GM19438 (cell line): ENCODE measurements at regions not wholly inside any gene's neighbourhood (a gene's known extent, or its start where the extent isn't known, plus 50 kb on each side); places are given as distances from the start of the nearest gene placed in this dataset.
"Not testable (repeated sequence)": the region's sequence is repeated elsewhere in the genome, so short reads cannot be mapped to it uniquely, and the experiment has no call there.

ENCODE experiments used
- ATAC-seq: cut with Tn5 transposase; IDR thresholded peaks from one replicate; pipeline ENCODE4 v1.9.1; 2021; ENCODE audit warnings: low read depth; ENCODE audit not compliant: unreplicated experiment

GRCh38 chr13:90055121-90055520 is 1292.4 kb upstream of the MIR17HG start:
- ATAC-seq = no peak

GRCh38 chr13:90055760-90056159 is 1291.7 kb upstream of the MIR17HG start:
- ATAC-seq = no peak

GRCh38 chr13:90064226-90064625 is 1283.3 kb upstream of the MIR17HG start:
- ATAC-seq = not testable (repeated sequence)

GRCh38 chr13:90068658-90069057 is 1278.8 kb upstream of the MIR17HG start:
- ATAC-seq = no peak

GRCh38 chr13:90070362-90070761 is 1277.1 kb upstream of the MIR17HG start:
- ATAC-seq = no peak

- no peak for ATAC-seq
These were observed 1276.5 kb upstream of the MIR17HG start for GRCh38 chr13:90070837-90071525.

- no peak for ATAC-seq
These were observed 1262.7 kb upstream of the MIR17HG start for GRCh38 chr13:90084684-90085290.

GRCh38 chr13:90089051-90089450 is 1258.4 kb upstream of the MIR17HG start:
- ATAC-seq = no peak

- no peak for ATAC-seq
These were observed 1255.9 kb upstream of the MIR17HG start for GRCh38 chr13:90091611-90092010.

- ATAC-seq = no peak
These were observed 1253.1 kb upstream of the MIR17HG start for GRCh38 chr13:90094357-90094756.

- ATAC-seq = no peak
These were observed 1248.9 kb upstream of the MIR17HG start for GRCh38 chr13:90098577-90098976.

GRCh38 chr13:90099847-90100246 is 1247.6 kb upstream of the MIR17HG start:
- ATAC-seq = no peak

- no peak for ATAC-seq
These were observed 1244.2 kb upstream of the MIR17HG start for GRCh38 chr13:90103099-90103784.

- ATAC-seq = no peak
These were observed 1242.7 kb upstream of the MIR17HG start for GRCh38 chr13:90104764-90105163.

- no peak for ATAC-seq
These were observed 1242.2 kb upstream of the MIR17HG start for GRCh38 chr13:90105276-90105675.

GRCh38 chr13:90105849-90106496 is 1241.5 kb upstream of the MIR17HG start:
- ATAC-seq = no peak

- ATAC-seq = no peak
These were observed 1239.8 kb upstream of the MIR17HG start for GRCh38 chr13:90107661-90108060.

- no peak for ATAC-seq
These were observed 1238.9 kb upstream of the MIR17HG start for GRCh38 chr13:90108547-90108946.

GRCh38 chr13:90116121-90116520 is 1231.4 kb upstream of the MIR17HG start:
- no peak for ATAC-seq

- no peak for ATAC-seq
These were observed 1228.9 kb upstream of the MIR17HG start for GRCh38 chr13:90118467-90119071.

GRCh38 chr13:90120026-90120425 is 1227.5 kb upstream of the MIR17HG start:
- no peak for ATAC-seq
